ENCODE measurements at regions not wholly inside any gene's neighbourhood (a gene's known extent, or its start where the extent isn't known, plus 50 kb on each side); places are given as distances from the start of the nearest gene placed in this dataset.

GRCh38 chr3:170799009-170799408, 71.0 kb downstream of the RPL22L1 start:
- ChIA-PET CTCF (no interaction called here), POLR2A (no interaction called here)
- ATAC-seq (ENCODE audit: low read depth): no peak
- no peak for DNase-seq
- H2AFZ ChIP-seq (ENCODE audit: insufficient read depth, low read depth, low read length, poor library complexity, severe bottlenecking): no peak overlapping the region
- Mint-ChIP-seq H3K27me3 (peaks cover 35% of the 10 kb centered on the region), H3K4me3 (no peak overlapping the region), H3K27ac (no peak overlapping the region), H3K9me3 (ENCODE audit: insufficient read depth) (no peaks in the 10 kb centered on the region), H3K4me1 (no peaks in the 10 kb centered on the region)
- no peak overlapping the region for H3K4me2 ChIP-seq (replicated peaks; ENCODE audit: low read depth, low read length, poor library complexity, severe bottlenecking)
- H3K36me3 ChIP-seq (replicated peaks in 1 of 2; ENCODE audit: control extremely low read depth in 1 of 2, control insufficient read depth in 1 of 2, extremely low read depth in 1 of 2, insufficient read depth in 2 of 2, low read length in 1 of 2): no peaks in the 10 kb centered on the region
- H4K20me1 ChIP-seq (ENCODE audit: control insufficient read depth, insufficient read depth, low read length, poor library complexity, severe bottlenecking): no peaks in the 10 kb centered on the region
- no peaks in the 10 kb centered on the region for H3K9me3 ChIP-seq (ENCODE audit: control extremely low read depth in 1 of 3, control insufficient read depth in 2 of 3, insufficient read depth in 1 of 3, low read length in 2 of 3)
- intact Hi-C loops (cut with micrococcal nuclease): no loop called here
- no peaks in the 10 kb centered on the region for H3K79me2 ChIP-seq (ENCODE audit: control insufficient read depth, insufficient read depth, low read length)
- H3K9ac ChIP-seq (ENCODE audit: low read length): no peak overlapping the region
- no peak overlapping the region for H3K4me3 ChIP-seq (ENCODE audit: control extremely low read depth in 1 of 5, extremely low read depth in 1 of 5, insufficient read depth in 1 of 5, low read depth in 2 of 5, low read length in 4 of 5)
- H3K4me1 ChIP-seq (ENCODE audit: control insufficient read depth in 2 of 2, insufficient read depth in 2 of 2, low read length in 2 of 2): no peaks in the 10 kb centered on the region
- no CpG with 5 or more reads among the region's 2 CpGs for WGBS (ENCODE audit: insufficient coverage)
- no peak overlapping the region for H3K27ac ChIP-seq (ENCODE audit: low read length in 2 of 2)
- TF ChIP-seq EZH2 (IDR thresholded peaks at IDR 0.05; ENCODE audit: borderline replicate concordance, insufficient read depth, low read depth, low read length, poor library complexity, severe bottlenecking): no peak
- TF ChIP-seq, protein P1, sequence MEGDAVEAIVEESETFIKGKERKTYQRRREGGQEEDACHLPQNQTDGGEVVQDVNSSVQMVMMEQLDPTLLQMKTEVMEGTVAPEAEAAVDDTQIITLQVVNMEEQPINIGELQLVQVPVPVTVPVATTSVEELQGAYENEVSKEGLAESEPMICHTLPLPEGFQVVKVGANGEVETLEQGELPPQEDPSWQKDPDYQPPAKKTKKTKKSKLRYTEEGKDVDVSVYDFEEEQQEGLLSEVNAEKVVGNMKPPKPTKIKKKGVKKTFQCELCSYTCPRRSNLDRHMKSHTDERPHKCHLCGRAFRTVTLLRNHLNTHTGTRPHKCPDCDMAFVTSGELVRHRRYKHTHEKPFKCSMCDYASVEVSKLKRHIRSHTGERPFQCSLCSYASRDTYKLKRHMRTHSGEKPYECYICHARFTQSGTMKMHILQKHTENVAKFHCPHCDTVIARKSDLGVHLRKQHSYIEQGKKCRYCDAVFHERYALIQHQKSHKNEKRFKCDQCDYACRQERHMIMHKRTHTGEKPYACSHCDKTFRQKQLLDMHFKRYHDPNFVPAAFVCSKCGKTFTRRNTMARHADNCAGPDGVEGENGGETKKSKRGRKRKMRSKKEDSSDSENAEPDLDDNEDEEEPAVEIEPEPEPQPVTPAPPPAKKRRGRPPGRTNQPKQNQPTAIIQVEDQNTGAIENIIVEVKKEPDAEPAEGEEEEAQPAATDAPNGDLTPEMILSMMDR (IDR thresholded peaks at IDR 0.05): no peak
- H3K27me3 ChIP-seq (replicated peaks in 1 of 4; ENCODE audit: control extremely low read depth in 1 of 4, control insufficient read depth in 3 of 4, insufficient read depth in 4 of 4, low read length in 3 of 4): peaks cover 0 to 5% (median 2%) of the 10 kb centered on the region in 4 experiments

DNA sequence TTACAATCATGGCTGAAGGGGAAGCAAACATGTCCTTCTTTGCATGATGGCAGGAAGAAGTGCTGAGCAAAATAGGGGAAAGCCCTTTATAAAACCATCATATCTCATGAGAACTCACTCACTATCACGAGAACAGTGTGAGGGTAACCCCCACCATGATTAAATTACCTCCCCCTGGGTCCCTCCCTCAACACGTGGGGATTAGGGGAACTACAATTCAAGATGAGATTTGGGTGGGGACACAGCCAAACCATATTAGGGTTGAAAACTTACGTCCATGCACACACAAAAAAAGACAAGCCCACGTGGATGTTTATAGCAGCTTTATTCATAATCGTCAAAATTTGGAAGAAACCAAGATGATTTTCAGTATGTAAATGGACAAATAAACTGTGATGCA, 72.3 kb downstream of the RPL22L1 start:
- intact Hi-C loops (cut with micrococcal nuclease): no loop called here
- H3K4me1 Mint-ChIP-seq: no peaks in the 10 kb centered on the region

More for the DNA sequence above, 72.3 kb downstream of the RPL22L1 start:
- ChIA-PET CTCF (no interaction called here), POLR2A (no interaction called here)
- Histone ChIP-seq H3K27me3 (replicated peaks in 1 of 4; ENCODE audit: control extremely low read depth in 1 of 4, control insufficient read depth in 3 of 4, insufficient read depth in 4 of 4, low read length in 3 of 4) (peaks cover 0 to 5% (median 2%) of the 10 kb centered on the region in 4 experiments), H3K36me3 (replicated peaks in 1 of 2; ENCODE audit: control extremely low read depth in 1 of 2, control insufficient read depth in 1 of 2, extremely low read depth in 1 of 2, insufficient read depth in 2 of 2, low read length in 1 of 2) (no peaks in the 10 kb centered on the region), H3K9me3 (ENCODE audit: control extremely low read depth in 1 of 3, control insufficient read depth in 2 of 3, insufficient read depth in 1 of 3, low read length in 2 of 3) (no peaks in the 10 kb centered on the region), H3K27ac (ENCODE audit: low read length in 2 of 2) (no peak overlapping the region), H3K4me3 (ENCODE audit: control extremely low read depth in 1 of 5, extremely low read depth in 1 of 5, insufficient read depth in 1 of 5, low read depth in 2 of 5, low read length in 4 of 5) (no peak overlapping the region), H2AFZ (ENCODE audit: insufficient read depth, low read depth, low read length, poor library complexity, severe bottlenecking) (no peak overlapping the region), H3K79me2 (ENCODE audit: control insufficient read depth, insufficient read depth, low read length) (no peaks in the 10 kb centered on the region), H4K20me1 (ENCODE audit: control insufficient read depth, insufficient read depth, low read length, poor library complexity, severe bottlenecking) (no peaks in the 10 kb centered on the region), H3K4me2 (replicated peaks; ENCODE audit: low read depth, low read length, poor library complexity, severe bottlenecking) (no peak overlapping the region), H3K9ac (ENCODE audit: low read length) (no peak overlapping the region), H3K4me1 (ENCODE audit: control insufficient read depth in 2 of 2, insufficient read depth in 2 of 2, low read length in 2 of 2) (no peaks in the 10 kb centered on the region)
- Mint-ChIP-seq H3K27me3 (peaks cover 27% of the 10 kb centered on the region), H3K27ac (no peak overlapping the region), H3K9me3 (ENCODE audit: insufficient read depth) (no peaks in the 10 kb centered on the region), H3K4me3 (no peak overlapping the region)
- no peak for TF ChIP-seq EZH2 (IDR thresholded peaks at IDR 0.05; ENCODE audit: borderline replicate concordance, insufficient read depth, low read depth, low read length, poor library complexity, severe bottlenecking)
- TF ChIP-seq, protein P1 (IDR thresholded peaks at IDR 0.05): no peak
- ATAC-seq (ENCODE audit: low read depth): no peak
- WGBS (ENCODE audit: insufficient coverage): no CpG with 5 or more reads among the region's 5 CpGs
- DNase-seq: no peak
